MM.1S (cell line): ENCODE measurements at regions not wholly inside any gene's neighbourhood (a gene's known extent, or its start where the extent isn't known, plus 50 kb on each side); places are given as distances from the start of the nearest gene placed in this dataset.

Source experiments
- DNase-seq: peaks from one replicate; pipeline ENCODE4 v3.0.0-alpha.2; 2015
- H2AFZ ChIP-seq: fragments of 300-600 bp; sonication (generic); 2 replicates; pipeline ENCODE4 v1.6.0; 2016; ENCODE audit warnings: antibody characterized with exemption, low read length
- H3F3A ChIP-seq: fragments of 300-600 bp; sonication (generic); 2 replicates; pipeline ENCODE4 v1.6.1; 2016; ENCODE audit warnings: mild to moderate bottlenecking, antibody characterized with exemption, low read length, moderate library complexity, mixed read lengths; ENCODE audit not compliant: insufficient read depth
- H3K27ac ChIP-seq: fragments of 300-600 bp; sonication (generic); 2 replicates; pipeline ENCODE4 v1.5.1; 2016; ENCODE audit warnings: mild to moderate bottlenecking, low read length
- H3K27me3 ChIP-seq: fragments of 300-600 bp; sonication (generic); replicated peaks from 2 replicates; pipeline ENCODE4 v1.6.0; 2016; ENCODE audit warnings: low read length; ENCODE audit not compliant: insufficient read depth
- H3K36me3 ChIP-seq: fragments of 300-600 bp; sonication (generic); replicated peaks from 2 replicates; pipeline ENCODE4 v1.6.1; 2016; ENCODE audit warnings: mild to moderate bottlenecking, low read length, mixed read lengths; ENCODE audit not compliant: insufficient read depth
- H3K4me1 ChIP-seq: fragments of 300-600 bp; sonication (generic); 2 replicates; pipeline ENCODE4 v1.6.1; 2016; ENCODE audit warnings: low read length, mixed read lengths
- H3K4me2 ChIP-seq: fragments of 300-600 bp; sonication (generic); 2 replicates; pipeline ENCODE4 v1.6.0; 2016; ENCODE audit warnings: low read depth, low read length
- H3K4me3 ChIP-seq: fragments of 300-600 bp; sonication (generic); 2 replicates; pipeline ENCODE4 v1.5.1; 2016; ENCODE audit warnings: low read length, mixed read lengths
- H3K79me2 ChIP-seq: fragments of 300-600 bp; sonication (generic); 2 replicates; pipeline ENCODE4 v1.6.1; 2016; ENCODE audit warnings: mixed run types, low read length, mixed read lengths
- H3K9ac ChIP-seq: fragments of 300-600 bp; sonication (generic); 2 replicates; pipeline ENCODE4 v1.6.1; 2016; ENCODE audit warnings: low read length, mixed read lengths
- H3K9me2 ChIP-seq: fragments of 300-600 bp; sonication (generic); replicated peaks from 2 replicates; pipeline ENCODE4 v1.6.1; 2016; ENCODE audit warnings: mild to moderate bottlenecking, low read length, mixed read lengths; ENCODE audit not compliant: insufficient read depth
- H3K9me3 ChIP-seq: fragments of 300-600 bp; sonication (generic); replicated peaks from 2 replicates; pipeline ENCODE4 v1.6.1; 2016; ENCODE audit warnings: mild to moderate bottlenecking, low read length, mixed read lengths; ENCODE audit not compliant: insufficient read depth
- H4K20me1 ChIP-seq: fragments of 300-600 bp; sonication (generic); 2 replicates; pipeline ENCODE4 v1.6.1; 2016; ENCODE audit warnings: mild to moderate bottlenecking, low read length, moderate library complexity, mixed read lengths; ENCODE audit not compliant: insufficient read depth
- CTCF ChIP-seq: fragments of 300-600 bp; sonication (generic); IDR thresholded peaks from 2 replicates; pipeline ENCODE4 v1.5.1; 2016; ENCODE audit warnings: antibody characterized with exemption, low read length, mixed read lengths
- EZH2 ChIP-seq: fragments of 300-600 bp; sonication (generic); optimal IDR thresholded peaks from 2 replicates; pipeline ENCODE3; 2017; ENCODE audit warnings: low read depth, mild to moderate bottlenecking, antibody characterized with exemption, low read length, mixed read lengths
- EZH2phosphoT487 ChIP-seq: fragments of 300-600 bp; sonication (generic); IDR thresholded peaks from 2 replicates; pipeline ENCODE4 v1.6.1; 2018; ENCODE audit warnings: antibody characterized with exemption, low read length

- TF ChIP-seq CTCF (no peak), EZH2 (no peak), EZH2phosphoT487 (no peak)
- Histone ChIP-seq H3K4me3 (no peak overlapping the region), H2AFZ (no peak overlapping the region), H3K27me3 (no peaks in the 10 kb centered on the region), H3K9me3 (no peaks in the 10 kb centered on the region), H3K36me3 (no peaks in the 10 kb centered on the region), H3K79me2 (no peaks in the 10 kb centered on the region), H3F3A (no peaks in the 10 kb centered on the region), H3K27ac (no peak overlapping the region), H3K9me2 (no peaks in the 10 kb centered on the region), H3K9ac (no peak overlapping the region), H4K20me1 (no peaks in the 10 kb centered on the region), H3K4me2 (no peak overlapping the region), H3K4me1 (no peaks in the 10 kb centered on the region)
- no peak for DNase-seq
These were observed 107.4 kb upstream of the MSX1 start for GRCh38 chr4:4752025-4752424.

- no peaks in the 10 kb centered on the region for H3K9me2 ChIP-seq
- no peaks in the 10 kb centered on the region for H3F3A ChIP-seq
- no peak overlapping the region for H3K4me2 ChIP-seq
- H3K27me3 ChIP-seq, result no peaks in the 10 kb centered on the region
- no peak for DNase-seq
- no peaks in the 10 kb centered on the region for H3K4me1 ChIP-seq
- H4K20me1 ChIP-seq, result no peaks in the 10 kb centered on the region
- no peaks in the 10 kb centered on the region for H3K79me2 ChIP-seq
- H3K4me3 ChIP-seq, result no peak overlapping the region
- H3K36me3 ChIP-seq, result no peaks in the 10 kb centered on the region
- no peak for TF ChIP-seq EZH2phosphoT487
- no peak for TF ChIP-seq EZH2
- TF ChIP-seq CTCF, result no peak
- no peak overlapping the region for H2AFZ ChIP-seq
- no peak overlapping the region for H3K27ac ChIP-seq
- no peaks in the 10 kb centered on the region for H3K9me3 ChIP-seq
- no peak overlapping the region for H3K9ac ChIP-seq
These were observed 109.3 kb upstream of the MSX1 start for GRCh38 chr4:4750187-4750586.

GRCh38 chr4:4749137-4749536 lies 110.3 kb upstream of the MSX1 start:
- Histone ChIP-seq H3K9me3 (no peaks in the 10 kb centered on the region), H3K9ac (no peak overlapping the region), H3K79me2 (no peaks in the 10 kb centered on the region), H2AFZ (no peak overlapping the region), H3K4me3 (no peak overlapping the region), H3K9me2 (no peaks in the 10 kb centered on the region), H3K4me2 (no peak overlapping the region), H3F3A (no peaks in the 10 kb centered on the region), H3K4me1 (no peaks in the 10 kb centered on the region), H3K27ac (no peak overlapping the region), H4K20me1 (no peaks in the 10 kb centered on the region), H3K36me3 (no peaks in the 10 kb centered on the region), H3K27me3 (no peaks in the 10 kb centered on the region)
- TF ChIP-seq CTCF (no peak), EZH2 (no peak), EZH2phosphoT487 (no peak)
- DNase-seq, result no peak

- Histone ChIP-seq H3K79me2 (no peaks in the 10 kb centered on the region), H3K9ac (no peak overlapping the region), H3K4me3 (no peak overlapping the region), H3K9me3 (no peaks in the 10 kb centered on the region), H3K4me1 (no peaks in the 10 kb centered on the region), H3F3A (no peaks in the 10 kb centered on the region), H3K4me2 (no peak overlapping the region), H3K36me3 (no peaks in the 10 kb centered on the region), H4K20me1 (no peaks in the 10 kb centered on the region), H3K27me3 (no peaks in the 10 kb centered on the region), H3K27ac (no peak overlapping the region), H3K9me2 (no peaks in the 10 kb centered on the region), H2AFZ (no peak overlapping the region)
- TF ChIP-seq CTCF (no peak), EZH2 (no peak)
- DNase-seq, result peak; percentile 14
These were observed 113.0 kb upstream of the MSX1 start for GRCh38 chr4:4746444-4746843.
